HepG2 (cell line): ENCODE measurements at regions not wholly inside any gene's neighbourhood (a gene's known extent, or its start where the extent isn't known, plus 50 kb on each side); places are given as distances from the start of the nearest gene placed in this dataset.

ENCODE experiments used
- ATAC-seq: fragments of 200-7000 bp; cut with Tn5 transposase; 3 replicates; pipeline ENCODE4 v1.9.1; 2020; ENCODE audit warnings: mild to moderate bottlenecking, moderate library complexity
- BruUV-seq: library from RNA; stranded (reverse); fragments of 400-500 nt; replicated peaks from 2 replicates; lab custom pipeline; 2021; lab: Mats Ljungman, UMichigan
- CTCF ChIA-PET: fragments of 300-600 bp; formaldehyde crosslinking; extraction: SDS; loops from one replicate; lab custom pipeline; 2021; ENCODE audit warnings: low total read pairs, inconsistent platforms, low intra/inter-chr PET ratio; lab: Yijun Ruan, JAX
- POLR2A ChIA-PET: fragments of 350-600 bp; sonication (Branson Sonifier 250); formaldehyde crosslinking; loops from one replicate; lab custom pipeline; 2020; ENCODE audit warnings: antibody characterized with exemption, inconsistent platforms; lab: Yijun Ruan, JAX
- DNase-seq: peaks from one replicate; pipeline ENCODE4 v3.0.0-alpha.2; 2015; ENCODE audit warnings: low spot score
- FAIRE-seq: peaks from 3 replicates; lab custom pipeline; 2011; peaks lifted over from hg19 to GRCh38; lab: Jason Lieb, UNC
- H2AFZ ChIP-seq: one replicate; pipeline ENCODE4 v1.6.1; 2011; ENCODE audit warnings: low read length, inconsistent platforms
- H3K27ac ChIP-seq: fragments of 300-600 bp; 3 replicates; pipeline ENCODE4 v1.8.0; 2011; ENCODE audit warnings: mixed run types, mild to moderate bottlenecking, mixed read lengths, low read length, inconsistent platforms; ENCODE audit not compliant: insufficient read depth; ENCODE audit errors: extremely low read length
- H3K27me3 ChIP-seq, 2 experiments: fragments of 200-600 bp in 1 of 2; 2 replicates in 1 of 2; 3 replicates in 1 of 2; pipeline versions ENCODE4 v1.6.0 to v1.8.0; 2011; ENCODE audit warnings: low read length in 2 of 2, mild to moderate bottlenecking in 2 of 2, moderate library complexity in 2 of 2, inconsistent platforms in 1 of 2; ENCODE audit not compliant: insufficient read depth in 2 of 2, control insufficient read depth in 1 of 2
- H3K36me3 ChIP-seq, 2 experiments: fragments of 200-600 bp in 1 of 2; replicated peaks in 1 of 2; 2 replicates in 1 of 2; 3 replicates in 1 of 2; pipeline versions ENCODE4 v1.5.1 to v1.8.0; 2011; ENCODE audit warnings: low read length in 2 of 2, inconsistent platforms in 1 of 2; ENCODE audit not compliant: insufficient read depth in 2 of 2, control insufficient read depth in 1 of 2
- H3K4me1 ChIP-seq: 2 replicates; pipeline ENCODE4 v1.5.1; 2012; ENCODE audit warnings: low read length, inconsistent platforms; ENCODE audit not compliant: insufficient read depth
- H3K4me2 ChIP-seq: 2 replicates; pipeline ENCODE4 v1.6.0; 2011; ENCODE audit warnings: low read depth, low read length, inconsistent platforms
- H3K4me3 ChIP-seq, 3 experiments: fragments of 200-600 bp in 1 of 3; sonication (generic), shearing (Covaris generic) in 1 of 3; replicated peaks in 1 of 3; 2 replicates each; pipeline ENCODE4 v1.5.1; 2011 to 2016; ENCODE audit warnings: low read length in 3 of 3, inconsistent platforms in 2 of 3, low read depth in 2 of 3, mild to moderate bottlenecking in 2 of 3, control low read depth in 1 of 3, mixed read lengths in 1 of 3; ENCODE audit not compliant: insufficient read depth in 1 of 3
- H3K79me2 ChIP-seq: one replicate; pipeline ENCODE4 v1.6.1; 2011; ENCODE audit warnings: low read length, inconsistent platforms; ENCODE audit not compliant: insufficient read depth
- H3K9ac ChIP-seq: 2 replicates; pipeline ENCODE4 v1.6.0; 2011; ENCODE audit warnings: mild to moderate bottlenecking, low read depth, low read length, inconsistent platforms; ENCODE audit not compliant: insufficient read depth
- H3K9me3 ChIP-seq: 2 replicates; pipeline ENCODE4 v1.5.1; 2012; ENCODE audit warnings: mild to moderate bottlenecking, low read length
- H4K20me1 ChIP-seq: 2 replicates; pipeline ENCODE4 v1.6.0; 2011; ENCODE audit warnings: inconsistent platforms, mild to moderate bottlenecking, low read length, moderate library complexity; ENCODE audit not compliant: insufficient read depth
- CCDC6 ChIP-seq: sonication (generic); formaldehyde crosslinking; IDR thresholded peaks from 2 replicates; pipeline ENCODE4 v1.8.1; 2022; ENCODE audit warnings: mild to moderate bottlenecking, missing genetic modification reagents, moderate library complexity
- DMTF1 ChIP-seq: sonication (generic); formaldehyde crosslinking; IDR thresholded peaks from 2 replicates; pipeline ENCODE4 v1.4.0; 2020; ENCODE audit warnings: mild to moderate bottlenecking, missing genetic modification reagents
- NR2F2 ChIP-seq: IDR thresholded peaks from 2 replicates; pipeline ENCODE4 v1.6.1; 2012; ENCODE audit warnings: low read depth, inconsistent platforms, borderline replicate concordance
- PAF1 ChIP-seq: IDR thresholded peaks from 2 replicates; pipeline ENCODE4 v1.6.1; 2016; ENCODE audit warnings: missing genetic modification reagents, missing compliant biosample characterization
- PAXIP1 ChIP-seq: sonication (generic); formaldehyde crosslinking; conservative IDR thresholded peaks from 2 replicates; pipeline ENCODE4 v1.4.0; 2020; ENCODE audit warnings: mild to moderate bottlenecking, missing genetic modification reagents, moderate library complexity
- PHF21A ChIP-seq: sonication (generic); formaldehyde crosslinking; IDR thresholded peaks from 2 replicates; pipeline ENCODE4 v1.5.0; 2020; ENCODE audit warnings: mild to moderate bottlenecking, missing genetic modification reagents
- PLSCR1 ChIP-seq: sonication (generic); formaldehyde crosslinking; IDR thresholded peaks from 2 replicates; pipeline ENCODE4 v1.5.0; 2020; ENCODE audit warnings: missing genetic modification reagents, mild to moderate bottlenecking, borderline replicate concordance
- RELA ChIP-seq: sonication (generic); formaldehyde crosslinking; IDR thresholded peaks from 2 replicates; pipeline ENCODE4 v1.4.0; 2020; ENCODE audit warnings: missing genetic modification reagents
- SMAD9 ChIP-seq: sonication (generic); formaldehyde crosslinking; IDR thresholded peaks from 2 replicates; pipeline ENCODE4 v1.5.1; 2020; ENCODE audit warnings: mild to moderate bottlenecking, missing genetic modification reagents
- ZNF136 ChIP-seq: sonication (generic); formaldehyde crosslinking; IDR thresholded peaks from 2 replicates; pipeline ENCODE4 v1.8.1; 2022; ENCODE audit warnings: low read depth, mild to moderate bottlenecking, moderate library complexity, missing genetic modification reagents
- ZNF777 ChIP-seq: sonication (generic); formaldehyde crosslinking; IDR thresholded peaks from 2 replicates; pipeline ENCODE4 v1.4.0; 2020; ENCODE audit warnings: missing genetic modification reagents
- WGBS: methylation state at CpG from one replicate; pipeline ENCODE4 v1.1.6; 2017; ENCODE audit warnings: low lambda C conversion rate; 5-methylcytosine and 5-hydroxymethylcytosine counted together
- in situ Hi-C: cut with HindIII; loops from 2 replicates; pipeline ENCODE4 v1.10.0; 2017; ENCODE audit warnings: low pct_unique_long_range_greater_than_20kb; ENCODE audit not compliant: extremely low pct_ligation_motif_present
- intact Hi-C: fragments of 100-400 bp; cut with micrococcal nuclease; formaldehyde crosslinking; loops from one replicate; pipeline ENCODE4 v1.10.0; 2022; ENCODE audit not compliant: unreplicated experiment

- Histone ChIP-seq H3K79me2 (no peaks in the 10 kb centered on the region), H3K4me1 (no peaks in the 10 kb centered on the region), H3K9me3 (no peaks in the 10 kb centered on the region), H3K4me2 (no peak overlapping the region), H3K36me3 (no peaks in the 10 kb centered on the region), H3K27ac (no peak overlapping the region), H3K27me3 (peaks cover 7 to 15% of the 10 kb centered on the region in 2 experiments; a peak in 3 of 5 replicates), H3K9ac (no peak overlapping the region), H4K20me1 (no peaks in the 10 kb centered on the region), H3K4me3 (no peak overlapping the region), H2AFZ (no peak overlapping the region)
- ChIA-PET CTCF (no interaction called here), POLR2A (no interaction called here)
- FAIRE-seq (no peak), ATAC-seq (no peak), DNase-seq (no peak)
- 9% methylated on average over 5 of the region's 5 CpGs for WGBS
- intact Hi-C loops (no loop called here), in situ Hi-C loops (no loop called here)
- BruUV-seq: no TSS peak
- no peak for TF ChIP-seq ZNF777 (CRISPR knock-in tag)
Observed at GRCh38 chr19:33927789-33928457, 131.3 kb downstream of the KCTD15 start.

GRCh38 chr19:33928458-33928950 lies 131.8 kb downstream of the KCTD15 start:
- Histone ChIP-seq H3K4me3 (no peak overlapping the region), H2AFZ (no peak overlapping the region), H3K36me3 (no peaks in the 10 kb centered on the region), H3K79me2 (no peaks in the 10 kb centered on the region), H3K4me2 (no peak overlapping the region), H4K20me1 (no peaks in the 10 kb centered on the region), H3K27ac (no peak overlapping the region), H3K9me3 (peaks cover under 1% of the 10 kb centered on the region; the same call in 1 of the 2 replicates), H3K27me3 (peaks cover 7 to 18% of the 10 kb centered on the region in 2 experiments; a peak in 4 of 5 replicates), H3K4me1 (no peaks in the 10 kb centered on the region), H3K9ac (no peak overlapping the region)
- ChIA-PET CTCF (no interaction called here), POLR2A (no interaction called here)
- intact Hi-C loops (no loop called here), in situ Hi-C loops (no loop called here)
- FAIRE-seq: no peak
- DNase-seq: no peak
- ATAC-seq: no peak
- WGBS: 11% methylated on average over 5 of the region's 6 CpGs
- no TSS peak for BruUV-seq
- no peak for TF ChIP-seq SMAD9 (CRISPR knock-in tag)
- TF ChIP-seq PAXIP1: no peak
- TF ChIP-seq PAF1 (CRISPR knock-in tag): no peak
- no peak for TF ChIP-seq RELA (CRISPR knock-in tag)
- no peak for TF ChIP-seq ZNF136 (CRISPR knock-in tag)
- no peak for TF ChIP-seq NR2F2
- no peak for TF ChIP-seq CCDC6 (CRISPR knock-in tag)
- no peak for TF ChIP-seq DMTF1
- TF ChIP-seq PLSCR1 (CRISPR knock-in tag): no peak
- no peak for TF ChIP-seq PHF21A (CRISPR knock-in tag)
